ENCODE measurements at regions not wholly inside any gene's neighbourhood (a gene's known extent, or its start where the extent isn't known, plus 50 kb on each side); places are given as distances from the start of the nearest gene placed in this dataset.
"Not testable (repeated sequence)": the region's sequence is repeated elsewhere in the genome, so short reads cannot be mapped to it uniquely, and the experiment has no call there.

DNA sequence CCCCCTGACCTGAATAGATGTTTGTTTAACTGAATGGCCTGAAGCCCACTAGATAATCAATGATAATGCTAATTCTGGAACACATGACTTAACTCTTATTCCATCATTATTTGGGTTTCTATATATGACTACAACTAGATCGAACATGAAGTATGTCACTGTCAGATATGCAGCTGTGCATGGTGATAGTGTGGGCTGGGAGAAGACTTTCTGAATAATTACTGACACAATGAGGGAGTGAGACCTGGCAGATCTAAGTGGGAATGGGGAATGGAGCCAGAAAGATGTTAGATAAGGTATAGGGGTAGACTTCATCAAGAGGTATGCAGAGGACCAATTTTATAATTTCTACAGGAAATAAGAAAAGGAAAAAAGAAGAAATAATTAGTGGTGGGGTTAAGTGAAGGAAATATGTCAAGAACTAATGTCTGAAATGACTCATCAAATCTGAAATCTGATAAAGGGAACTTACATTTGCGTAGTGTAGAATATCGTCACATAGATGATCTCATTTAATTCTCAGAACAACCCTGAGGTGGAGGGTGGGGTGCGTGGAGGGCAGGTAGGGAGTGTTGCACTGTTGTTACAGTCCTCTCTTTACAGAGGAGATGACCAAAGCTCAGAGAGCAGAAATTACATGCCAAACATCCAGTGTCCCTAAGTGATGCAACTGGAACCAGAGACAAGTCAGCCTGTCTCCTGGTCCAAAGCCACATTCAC is 68.2 kb upstream of the EED start:
- H3K9me3 Mint-ChIP-seq: no peaks in the 10 kb centered on the region
- no peaks in the 10 kb centered on the region for H3K27me3 Mint-ChIP-seq
- intact Hi-C loops (cut with micrococcal nuclease): loop anchor here (2.0 to 5.0 kb wide), 2 partner anchors 14 to 34 kb away; no protein-coding TSS in a partner anchor
- peaks cover 7% of the 10 kb centered on the region for H3K4me1 Mint-ChIP-seq (ENCODE audit: low read depth)
- no peak overlapping the region for H3K27ac Mint-ChIP-seq
- H3K4me3 Mint-ChIP-seq: no peak overlapping the region
- H3K36me3 Mint-ChIP-seq (ENCODE audit: low read depth): no peaks in the 10 kb centered on the region

DNA sequence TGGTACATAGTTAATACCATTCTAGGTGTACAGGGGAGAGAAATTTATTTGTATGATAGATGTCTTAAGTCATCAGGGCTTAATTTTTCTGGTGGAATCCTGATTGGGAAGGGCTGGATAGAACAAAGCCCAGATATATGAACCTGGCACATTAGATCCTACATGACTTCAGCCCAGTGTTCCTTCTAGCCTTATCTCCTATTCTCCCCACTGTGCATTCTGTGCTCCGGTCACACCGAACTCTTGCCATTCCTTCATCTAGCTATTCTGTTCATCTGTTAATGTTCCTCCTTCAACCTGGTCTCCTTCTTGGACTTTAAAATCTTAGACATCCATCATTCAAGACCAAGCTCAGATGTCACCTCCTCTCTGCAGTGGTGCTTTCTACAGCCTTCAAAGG is 68.9 kb upstream of the EED start:
- intact Hi-C loops (cut with micrococcal nuclease): loop anchor here (2.0 to 5.0 kb wide), 2 partner anchors 13 to 33 kb away; no protein-coding TSS in a partner anchor
- Mint-ChIP-seq H3K9me3 (no peaks in the 10 kb centered on the region), H3K36me3 (ENCODE audit: low read depth) (no peaks in the 10 kb centered on the region), H3K4me3 (no peak overlapping the region), H3K27ac (no peak overlapping the region), H3K4me1 (ENCODE audit: low read depth) (peaks cover 7% of the 10 kb centered on the region), H3K27me3 (no peaks in the 10 kb centered on the region)

DNA sequence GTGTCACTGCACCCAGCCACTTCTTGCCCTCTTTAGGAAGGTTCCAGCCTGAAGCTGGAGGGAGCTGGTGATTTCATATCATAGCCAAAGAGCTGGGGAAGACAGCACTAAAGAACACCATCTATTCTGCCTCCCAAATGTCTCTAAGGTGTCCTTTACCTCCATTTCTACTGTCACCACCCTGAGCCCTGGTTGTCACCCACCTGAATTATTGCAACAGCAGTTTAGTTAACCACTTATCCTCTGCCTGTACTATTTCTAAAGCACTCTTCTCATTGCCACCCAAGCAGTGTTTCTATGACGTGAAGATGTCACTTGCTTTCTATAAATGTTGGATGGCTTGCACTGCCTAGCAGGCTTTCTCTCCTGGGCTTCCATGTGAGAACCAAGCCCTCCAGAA is 69.4 kb upstream of the EED start:
- Mint-ChIP-seq H3K4me3 (no peak overlapping the region), H3K36me3 (ENCODE audit: low read depth) (no peaks in the 10 kb centered on the region), H3K4me1 (ENCODE audit: low read depth) (peaks cover 7% of the 10 kb centered on the region), H3K27ac (no peak overlapping the region), H3K27me3 (no peaks in the 10 kb centered on the region), H3K9me3 (no peaks in the 10 kb centered on the region)
- intact Hi-C loops (cut with micrococcal nuclease): loop anchor here (5.0 kb wide), 1 partner anchor 33 kb away; no protein-coding TSS in a partner anchor

DNA sequence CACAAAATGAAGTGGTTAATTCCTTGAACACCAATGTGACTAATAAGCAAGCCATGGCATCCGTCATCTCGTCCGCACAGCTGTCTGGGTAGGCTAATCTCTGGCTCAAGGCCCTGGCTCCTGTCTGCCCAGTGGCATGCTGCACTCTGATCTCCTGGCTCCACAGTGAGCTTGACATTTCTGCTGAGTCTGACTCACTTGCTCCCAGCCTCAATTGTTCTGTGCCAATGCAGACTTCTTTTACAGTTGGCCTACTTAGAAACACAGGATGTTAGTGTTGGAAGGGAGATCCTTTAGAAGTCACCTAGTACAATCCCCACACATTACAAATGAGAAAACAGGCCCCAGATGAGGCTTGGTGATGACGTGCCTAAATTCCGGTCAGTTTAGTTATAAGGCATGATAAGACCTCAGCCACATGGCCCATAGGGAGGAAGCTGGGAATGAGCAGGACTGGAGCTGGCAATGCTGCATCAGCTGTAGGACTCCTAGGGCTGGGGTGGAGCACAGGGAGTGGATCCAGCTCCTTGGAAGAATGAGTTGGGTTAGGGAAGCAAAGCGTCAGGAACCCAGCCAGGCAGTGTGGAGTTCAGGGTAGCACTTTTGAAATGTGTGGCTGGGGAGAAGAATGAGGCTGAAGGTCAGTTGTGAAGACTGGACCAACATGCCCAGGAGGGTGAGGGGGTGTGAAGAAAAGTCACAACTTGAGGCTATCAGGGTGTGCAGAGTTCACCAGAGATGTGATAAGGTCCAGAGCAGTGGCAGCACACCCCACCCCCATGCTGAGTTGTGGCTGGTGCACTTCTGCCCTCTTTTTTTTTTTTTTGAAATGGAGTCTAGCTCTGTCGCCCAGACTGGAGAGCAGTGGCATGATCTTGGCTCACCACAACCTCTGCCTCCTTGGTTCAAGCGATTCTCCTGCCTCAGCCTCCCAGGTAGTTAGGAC is 70.2 kb upstream of the EED start:
- intact Hi-C loops (cut with micrococcal nuclease): loop anchor here (5.0 kb wide), 1 partner anchor 32 kb away; no protein-coding TSS in a partner anchor
- H3K27me3 Mint-ChIP-seq: no peaks in the 10 kb centered on the region
- H3K4me3 Mint-ChIP-seq: no peak overlapping the region
- no peak overlapping the region for H3K27ac Mint-ChIP-seq
- H3K4me1 Mint-ChIP-seq (ENCODE audit: low read depth): peaks cover 11% of the 10 kb centered on the region
- no peaks in the 10 kb centered on the region for H3K36me3 Mint-ChIP-seq (ENCODE audit: low read depth)
- no peaks in the 10 kb centered on the region for H3K9me3 Mint-ChIP-seq

DNA sequence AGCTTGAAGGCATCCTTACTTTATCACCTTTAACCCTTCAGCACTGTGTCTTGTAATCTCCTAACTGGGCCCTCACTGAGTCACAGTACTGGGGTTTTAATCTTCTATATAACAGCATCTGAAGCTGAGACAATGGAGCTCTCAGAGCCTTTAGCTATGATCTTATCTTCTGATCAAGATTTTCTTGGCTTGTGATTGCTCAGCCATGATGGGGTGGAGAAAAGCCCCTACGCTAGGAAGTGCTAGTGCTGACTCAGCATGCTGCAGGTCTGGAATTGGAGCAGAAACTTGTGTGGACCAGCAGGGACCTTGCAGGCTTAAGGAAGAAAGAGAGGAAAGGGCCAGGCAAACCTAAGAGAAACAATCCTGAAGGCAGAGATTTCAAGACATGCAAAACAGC is 71.7 kb upstream of the EED start:
- H3K4me3 Mint-ChIP-seq: no peak overlapping the region
- intact Hi-C loops (cut with micrococcal nuclease): no loop called here
- H3K27me3 Mint-ChIP-seq: no peaks in the 10 kb centered on the region
- no peaks in the 10 kb centered on the region for H3K36me3 Mint-ChIP-seq (ENCODE audit: low read depth)
- no peaks in the 10 kb centered on the region for H3K9me3 Mint-ChIP-seq
- H3K27ac Mint-ChIP-seq: no peak overlapping the region
- H3K4me1 Mint-ChIP-seq (ENCODE audit: low read depth): peaks cover 12% of the 10 kb centered on the region

DNA sequence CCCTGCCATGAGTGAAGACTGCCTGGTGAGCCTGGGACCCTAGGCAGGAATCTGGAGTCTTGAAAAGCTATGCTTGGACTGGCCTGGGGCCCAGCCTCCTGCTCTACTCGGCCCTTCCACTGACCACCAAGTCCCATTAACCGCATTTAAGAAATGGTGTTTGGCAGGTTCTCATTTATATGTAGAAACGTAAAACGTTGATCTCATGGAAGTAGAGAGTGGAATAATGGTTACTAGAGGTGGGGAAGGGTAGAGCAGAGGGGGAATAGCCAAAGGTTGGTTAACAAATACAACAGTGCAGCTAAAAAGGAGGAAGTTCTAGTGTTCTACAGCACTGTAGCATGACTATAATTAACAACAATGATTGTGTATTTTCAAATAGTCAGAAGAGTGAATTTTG is 72.9 kb upstream of the EED start:
- H3K27me3 Mint-ChIP-seq: no peaks in the 10 kb centered on the region
- H3K27ac Mint-ChIP-seq: no peak overlapping the region
- H3K36me3 Mint-ChIP-seq (ENCODE audit: low read depth): no peaks in the 10 kb centered on the region
- H3K4me1 Mint-ChIP-seq (ENCODE audit: low read depth): peaks cover 5% of the 10 kb centered on the region
- no peaks in the 10 kb centered on the region for H3K9me3 Mint-ChIP-seq
- H3K4me3 Mint-ChIP-seq: no peak overlapping the region
- intact Hi-C loops (cut with micrococcal nuclease): no loop called here

DNA sequence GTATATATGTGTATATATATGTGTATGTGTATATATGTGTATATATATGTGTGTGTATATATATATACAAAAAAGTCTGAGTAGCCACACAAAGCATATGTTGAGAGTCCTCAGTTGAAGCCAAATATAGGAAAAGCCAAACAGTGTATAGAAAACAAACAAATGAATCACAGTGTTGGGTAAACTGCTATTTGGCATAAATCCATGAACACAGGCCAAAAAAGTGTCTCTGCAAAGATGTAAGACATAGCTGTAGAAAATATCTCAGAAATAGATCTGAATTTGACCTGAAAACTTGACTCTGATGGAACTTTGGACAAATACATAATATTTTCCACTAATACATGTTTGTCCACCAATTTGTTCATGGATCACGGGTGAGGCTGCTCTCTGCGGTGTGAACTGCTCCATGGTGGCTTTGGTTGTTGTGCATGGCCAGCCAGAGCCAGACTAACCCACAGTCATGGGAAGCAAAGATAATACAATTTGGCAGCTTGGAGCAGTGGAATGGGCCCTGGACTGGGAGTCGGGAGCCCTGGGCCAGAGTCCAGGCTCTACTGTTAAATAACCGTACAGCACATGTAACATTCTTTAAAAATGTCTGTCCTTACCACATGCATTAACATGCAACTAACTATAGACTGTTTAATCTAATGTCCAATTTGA is 76.9 kb upstream of the EED start:
- no peak overlapping the region for H3K4me3 Mint-ChIP-seq
- intact Hi-C loops (cut with micrococcal nuclease): no loop called here
- H3K4me1 Mint-ChIP-seq (ENCODE audit: low read depth): peaks cover 37% of the 10 kb centered on the region
- H3K9me3 Mint-ChIP-seq: no peaks in the 10 kb centered on the region
- no peaks in the 10 kb centered on the region for H3K36me3 Mint-ChIP-seq (ENCODE audit: low read depth)
- no peak overlapping the region for H3K27ac Mint-ChIP-seq
- H3K27me3 Mint-ChIP-seq: no peaks in the 10 kb centered on the region

DNA sequence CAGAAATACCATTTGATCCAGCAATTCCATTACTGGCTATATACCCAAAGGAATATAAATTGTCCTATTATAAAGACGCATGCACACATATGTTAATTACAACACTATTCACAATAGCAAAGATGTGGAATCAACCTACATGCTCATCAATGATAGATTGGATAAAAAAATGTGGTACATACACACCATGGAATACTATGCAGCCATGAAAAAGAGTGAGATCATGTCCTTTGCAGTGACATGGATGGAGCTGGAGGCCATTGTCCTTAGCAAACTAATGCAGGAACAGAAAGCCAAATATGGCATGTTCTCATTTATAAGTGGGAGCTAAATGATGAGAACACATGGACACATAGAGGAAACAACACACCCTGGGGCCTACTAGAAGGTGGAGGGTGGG is 78.3 kb upstream of the EED start:
- H3K27ac Mint-ChIP-seq; H3K27me3 Mint-ChIP-seq; H3K36me3 Mint-ChIP-seq (ENCODE audit: low read depth); H3K9me3 Mint-ChIP-seq; H3K4me3 Mint-ChIP-seq; intact Hi-C loops (cut with micrococcal nuclease): not testable (repeated sequence)
- H3K4me1 Mint-ChIP-seq (ENCODE audit: low read depth): peaks cover 51% of the 10 kb centered on the region

DNA sequence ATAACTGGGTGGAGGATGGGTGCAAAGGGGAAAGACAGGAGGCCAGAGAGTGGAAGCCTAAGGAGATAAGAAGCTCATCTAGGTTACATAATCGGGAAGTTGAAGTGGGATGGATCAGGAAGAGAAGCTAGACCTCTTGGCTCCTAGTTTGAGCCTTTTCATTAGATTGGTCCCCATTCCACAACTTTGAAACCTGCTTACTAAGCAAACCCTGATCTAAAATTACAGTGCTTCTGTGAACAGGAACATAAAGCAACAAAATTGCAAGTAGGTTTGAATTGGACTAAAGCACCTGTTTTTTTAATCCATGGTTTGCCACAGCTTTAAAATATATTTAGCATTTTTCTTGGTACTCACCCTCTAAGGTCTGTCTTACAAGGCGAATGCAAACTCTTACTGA is 80.4 kb upstream of the EED start:
- intact Hi-C loops (cut with micrococcal nuclease): loop anchor here (5.0 kb wide), 1 partner anchor 33 kb away; no protein-coding TSS in a partner anchor
- no peaks in the 10 kb centered on the region for H3K36me3 Mint-ChIP-seq (ENCODE audit: low read depth)
- no peaks in the 10 kb centered on the region for H3K9me3 Mint-ChIP-seq
- peaks cover 66% of the 10 kb centered on the region for H3K4me1 Mint-ChIP-seq (ENCODE audit: low read depth)
- H3K27me3 Mint-ChIP-seq: no peaks in the 10 kb centered on the region
- H3K4me3 Mint-ChIP-seq: no peak overlapping the region
- H3K27ac Mint-ChIP-seq: peak overlapping the region; percentile 97

DNA sequence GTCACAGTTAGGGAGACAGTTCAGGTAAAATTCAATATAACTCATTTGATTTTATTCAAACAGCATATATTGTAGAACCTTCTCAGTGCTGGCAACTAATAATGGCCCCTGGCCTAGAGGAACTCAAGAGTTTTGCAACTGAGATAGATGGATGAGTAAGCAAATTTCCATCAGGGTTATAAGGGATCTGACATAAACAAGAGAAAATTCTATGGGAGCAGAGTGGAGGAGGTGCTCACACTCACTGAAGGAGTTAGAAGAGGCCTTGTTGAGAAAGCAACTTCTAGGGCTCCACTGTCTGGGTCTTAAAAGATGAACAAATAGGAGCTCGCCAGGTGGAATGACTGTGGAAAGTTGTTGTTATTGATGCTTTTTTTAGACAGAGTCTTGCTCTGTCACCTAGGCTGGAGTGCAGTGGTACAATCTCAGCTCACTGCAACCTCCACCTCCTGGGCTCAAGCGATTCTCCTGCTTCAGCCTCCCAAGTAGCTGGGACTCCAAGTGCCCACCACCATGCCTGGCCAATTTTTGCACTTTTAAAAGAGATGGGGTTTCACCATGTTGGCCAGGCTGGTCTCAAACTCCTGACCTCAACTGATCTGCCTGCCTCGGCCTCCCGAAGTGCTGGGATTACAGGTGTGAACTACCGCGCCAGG is 81.2 kb upstream of the EED start:
- H3K27me3 Mint-ChIP-seq; H3K9me3 Mint-ChIP-seq; H3K36me3 Mint-ChIP-seq (ENCODE audit: low read depth); H3K4me3 Mint-ChIP-seq: not testable (repeated sequence)
- H3K27ac Mint-ChIP-seq: peak overlapping the region; percentile 97
- intact Hi-C loops (cut with micrococcal nuclease): loop anchor here (2.0 to 5.0 kb wide), 2 partner anchors 13 to 34 kb away; no protein-coding TSS in a partner anchor
- H3K4me1 Mint-ChIP-seq (ENCODE audit: low read depth): peaks cover 73% of the 10 kb centered on the region

DNA sequence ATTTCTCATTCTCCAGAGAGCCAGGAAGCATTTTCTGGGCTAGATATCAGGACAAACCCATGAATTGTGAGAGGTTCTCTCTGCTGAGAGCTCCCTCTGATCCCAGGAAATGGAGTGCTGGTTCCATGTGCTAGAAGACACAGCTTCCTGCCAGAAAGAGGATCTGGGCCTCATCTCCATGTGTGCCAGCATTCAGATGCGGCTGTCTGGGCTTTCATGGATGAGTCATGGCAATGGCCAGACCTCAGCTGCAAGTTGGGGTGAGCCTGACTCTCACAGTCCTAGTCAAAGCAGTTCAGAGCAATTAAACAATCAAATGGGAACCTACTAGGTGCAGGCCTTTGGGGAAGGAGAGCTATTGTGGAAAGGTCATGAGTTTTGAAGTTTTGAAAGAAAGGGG is 82.3 kb upstream of the EED start:
- Mint-ChIP-seq H3K4me3 (no peak overlapping the region), H3K4me1 (ENCODE audit: low read depth) (peaks cover 84% of the 10 kb centered on the region), H3K27me3 (no peaks in the 10 kb centered on the region), H3K9me3 (no peaks in the 10 kb centered on the region), H3K27ac (peak overlapping the region; percentile 97), H3K36me3 (ENCODE audit: low read depth) (no peaks in the 10 kb centered on the region)
- intact Hi-C loops (cut with micrococcal nuclease): loop anchor here (2.0 to 5.0 kb wide), 2 partner anchors 15 to 35 kb away; no protein-coding TSS in a partner anchor

DNA sequence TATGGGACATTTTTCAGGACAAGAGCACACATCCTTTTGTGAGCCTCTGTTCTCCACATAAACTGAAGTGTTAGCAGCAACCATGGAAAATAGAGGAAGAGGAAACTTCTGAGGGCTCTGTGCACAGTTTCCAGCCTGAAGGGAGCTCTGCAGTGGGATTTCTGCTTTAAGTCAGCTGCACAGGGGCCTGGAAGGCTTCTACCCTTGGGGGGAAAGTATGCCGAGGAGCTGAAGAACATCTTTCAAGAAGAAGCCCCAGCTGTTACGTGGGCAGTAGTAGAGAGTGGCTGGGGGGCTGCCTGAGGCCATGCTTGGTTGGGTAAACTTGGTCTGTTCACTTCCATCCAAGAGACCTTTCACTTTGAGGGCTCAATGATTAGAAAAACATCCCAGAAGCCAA is 82.7 kb upstream of the EED start:
- Mint-ChIP-seq H3K36me3 (ENCODE audit: low read depth) (no peaks in the 10 kb centered on the region), H3K4me3 (no peak overlapping the region), H3K27ac (peak overlapping the region; percentile 97), H3K27me3 (no peaks in the 10 kb centered on the region), H3K4me1 (ENCODE audit: low read depth) (peaks cover 88% of the 10 kb centered on the region), H3K9me3 (no peaks in the 10 kb centered on the region)
- intact Hi-C loops (cut with micrococcal nuclease): loop anchor here (2.0 to 5.0 kb wide), 2 partner anchors 15 to 35 kb away; no protein-coding TSS in a partner anchor

DNA sequence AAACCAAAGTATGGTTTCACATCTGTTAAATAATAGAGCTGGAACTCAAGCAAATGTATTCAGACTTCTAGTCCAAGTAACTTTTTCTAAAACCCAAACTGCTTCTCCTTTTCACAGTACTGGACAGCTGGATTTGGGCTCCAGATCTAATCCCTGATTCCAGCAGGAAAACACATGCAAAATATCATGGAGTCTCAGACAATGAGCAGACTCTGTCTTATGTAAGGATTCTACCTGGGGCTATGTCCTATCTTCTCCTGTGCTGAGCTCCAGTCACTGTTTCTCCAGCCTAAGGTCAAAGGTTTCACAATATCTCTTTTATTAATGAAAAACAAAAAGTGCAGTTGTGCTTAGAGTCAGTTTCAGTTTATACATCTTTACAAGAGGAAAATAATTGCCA is 83.2 kb upstream of the EED start:
- Mint-ChIP-seq H3K4me1 (ENCODE audit: low read depth) (peaks cover 93% of the 10 kb centered on the region), H3K36me3 (ENCODE audit: low read depth) (no peaks in the 10 kb centered on the region), H3K27me3 (no peaks in the 10 kb centered on the region), H3K4me3 (no peak overlapping the region), H3K27ac (peak overlapping the region; percentile 97), H3K9me3 (no peaks in the 10 kb centered on the region)
- intact Hi-C loops (cut with micrococcal nuclease): loop anchor here (5.0 kb wide), 1 partner anchor 36 kb away; no protein-coding TSS in a partner anchor

Measured in dendritic cell treated with granulocyte-macrophage colony-stimulating factor and Interleukin-4, amounts not matched to agents 40 ng/mL and 50 ng/mL, for 4 days (primary cell).